ENCODE measurements at regions not wholly inside any gene's neighbourhood (a gene's known extent, or its start where the extent isn't known, plus 50 kb on each side); places are given as distances from the start of the nearest gene placed in this dataset.

- H3K36me3 Mint-ChIP-seq = peaks cover 3% of the 10 kb centered on the region
- TF ChIP-seq CTCF (conservative IDR thresholded peaks at IDR 0.05) = no peak
- H3K4me3 Mint-ChIP-seq = no peak overlapping the region
- no peaks in the 10 kb centered on the region for H3K27me3 Mint-ChIP-seq
- H3K4me1 Mint-ChIP-seq (ENCODE audit: unreplicated experiment) = peaks cover 2% of the 10 kb centered on the region
- no peak overlapping the region for H3K27ac Mint-ChIP-seq
- H3K9me3 Mint-ChIP-seq = peaks cover 2% of the 10 kb centered on the region
- no peak for DNase-seq (ENCODE audit: extremely low spot score, unreplicated experiment)
These were observed 303.9 kb upstream of the TBC1D5 start for GRCh38 chr3:18046131-18046915.

- no peak for TF ChIP-seq CTCF (conservative IDR thresholded peaks at IDR 0.05)
- Mint-ChIP-seq H3K9me3 (peaks cover 9% of the 10 kb centered on the region), H3K36me3 (peaks cover 9% of the 10 kb centered on the region), H3K27me3 (no peaks in the 10 kb centered on the region), H3K4me1 (ENCODE audit: unreplicated experiment) (no peaks in the 10 kb centered on the region), H3K27ac (no peak overlapping the region), H3K4me3 (no peak overlapping the region)
- DNase-seq (ENCODE audit: extremely low spot score, unreplicated experiment) = no peak
These were observed 302.8 kb upstream of the TBC1D5 start for GRCh38 chr3:18044971-18045880.

- no peak for TF ChIP-seq CTCF (conservative IDR thresholded peaks at IDR 0.05)
- Mint-ChIP-seq H3K4me3 (no peak overlapping the region), H3K9me3 (peaks cover 9% of the 10 kb centered on the region), H3K27ac (no peak overlapping the region), H3K4me1 (ENCODE audit: unreplicated experiment) (no peaks in the 10 kb centered on the region), H3K27me3 (no peaks in the 10 kb centered on the region), H3K36me3 (peaks cover 9% of the 10 kb centered on the region)
- no peak for DNase-seq (ENCODE audit: extremely low spot score, unreplicated experiment)
These were observed 301.8 kb upstream of the TBC1D5 start for GRCh38 chr3:18044191-18044590.

GRCh38 chr3:18036450-18036815, 294.0 kb upstream of the TBC1D5 start:
- no peak for TF ChIP-seq CTCF (conservative IDR thresholded peaks at IDR 0.05)
- H3K4me1 Mint-ChIP-seq (ENCODE audit: unreplicated experiment) = peaks cover 4% of the 10 kb centered on the region
- DNase-seq (ENCODE audit: extremely low spot score, unreplicated experiment) = no peak
- peaks cover 8% of the 10 kb centered on the region for H3K9me3 Mint-ChIP-seq
- H3K27me3 Mint-ChIP-seq = no peaks in the 10 kb centered on the region
- H3K36me3 Mint-ChIP-seq = peaks cover 8% of the 10 kb centered on the region
- no peak overlapping the region for H3K27ac Mint-ChIP-seq
- H3K4me3 Mint-ChIP-seq = no peak overlapping the region

- TF ChIP-seq CTCF (conservative IDR thresholded peaks at IDR 0.05) = no peak
- H3K4me3 Mint-ChIP-seq = no peak overlapping the region
These were observed 293.4 kb upstream of the TBC1D5 start for GRCh38 chr3:18035641-18036449.

More at GRCh38 chr3:18035641-18036449, 293.4 kb upstream of the TBC1D5 start:
- DNase-seq (ENCODE audit: extremely low spot score, unreplicated experiment) = no peak
- H3K36me3 Mint-ChIP-seq = peaks cover 2% of the 10 kb centered on the region
- peaks cover 4% of the 10 kb centered on the region for H3K4me1 Mint-ChIP-seq (ENCODE audit: unreplicated experiment)
- H3K27me3 Mint-ChIP-seq = no peaks in the 10 kb centered on the region
- no peak overlapping the region for H3K27ac Mint-ChIP-seq
- peaks cover 2% of the 10 kb centered on the region for H3K9me3 Mint-ChIP-seq
